ENCODE measurements at regions not wholly inside any gene's neighbourhood (a gene's known extent, or its start where the extent isn't known, plus 50 kb on each side); places are given as distances from the start of the nearest gene placed in this dataset.

DNA sequence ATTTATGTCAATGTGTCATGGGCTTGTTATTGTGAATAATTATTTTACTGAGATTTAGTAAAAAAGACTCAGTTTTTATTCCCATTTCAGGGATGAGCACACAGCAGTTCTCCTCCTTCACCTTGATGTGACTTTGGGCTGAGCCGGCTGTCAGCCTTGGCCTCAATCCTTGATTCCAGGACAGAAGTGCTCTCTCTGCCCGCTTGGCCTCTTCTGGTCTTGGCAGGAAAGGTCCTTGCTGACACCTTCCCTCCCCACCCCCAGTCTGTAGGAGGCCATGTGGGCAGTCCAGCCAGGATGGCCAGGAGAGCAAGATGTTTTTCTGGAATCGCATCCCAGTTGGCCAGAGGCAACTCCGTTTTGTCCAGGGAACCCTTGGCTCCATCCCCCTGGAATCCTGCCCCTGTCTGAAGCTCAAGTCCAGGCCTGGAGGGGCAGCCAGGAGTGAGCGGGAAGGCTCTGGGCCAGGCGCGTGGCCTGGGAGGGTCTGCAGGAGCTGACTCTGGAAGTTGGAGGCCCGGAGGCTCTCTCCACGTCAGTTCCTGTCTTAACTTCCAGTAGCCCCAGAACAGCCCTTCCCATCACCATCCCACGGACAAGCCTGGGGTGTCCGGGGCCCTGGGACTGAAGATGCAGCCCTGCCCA, 100.9 kb downstream of the PDGFA start:
- ChIA-PET POLR2A (no interaction called here), CTCF (no interaction called here)

DNA sequence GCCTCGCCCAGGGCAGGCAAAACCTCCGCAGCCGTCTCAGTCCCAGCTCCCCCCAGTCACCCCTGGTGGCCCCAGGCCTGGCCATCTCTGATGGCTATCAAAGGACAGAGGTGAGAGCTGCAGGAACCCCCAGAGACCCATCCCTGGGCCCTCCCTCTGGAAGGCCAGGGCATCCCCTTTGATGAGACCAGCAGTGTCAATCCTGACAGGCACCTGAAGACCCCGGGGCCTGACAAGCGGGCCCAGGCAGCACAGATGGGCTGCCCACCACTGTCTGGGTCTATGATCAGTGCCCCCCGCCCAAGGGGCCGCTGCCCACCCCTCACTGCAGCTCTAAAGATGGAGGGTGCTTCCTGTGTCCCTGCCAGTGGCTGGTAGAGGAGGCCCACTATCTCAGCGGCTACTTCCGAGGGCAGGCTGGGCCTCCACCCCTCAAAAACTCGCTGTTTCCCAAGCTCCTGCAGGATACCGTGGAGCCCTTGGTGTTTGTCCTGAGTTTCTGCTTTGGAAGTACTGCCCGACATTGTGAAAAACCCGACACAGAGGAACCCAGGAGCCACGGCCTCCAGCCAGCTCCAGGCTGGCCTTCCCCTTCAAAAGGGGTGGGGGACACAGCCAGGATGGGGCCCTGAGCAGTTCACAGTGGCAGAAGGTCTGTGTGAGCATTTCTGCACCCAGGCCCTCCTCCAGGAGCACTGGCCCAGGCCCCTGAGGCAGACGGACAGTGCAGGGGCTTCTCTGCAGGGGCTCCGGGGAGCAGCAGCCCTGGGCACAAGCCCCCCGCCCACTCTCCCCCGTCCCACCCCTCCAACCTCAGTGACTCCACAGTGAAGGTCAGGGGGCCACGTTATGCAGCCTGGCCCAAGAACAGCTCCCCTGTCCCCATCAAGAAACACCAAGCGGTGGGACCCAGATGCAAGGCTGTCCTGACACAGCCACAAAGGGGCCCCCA, 99.2 kb downstream of the PDGFA start:
- CTCF ChIA-PET = interaction anchor here (0.7 kb wide), 1 partner anchor 439 kb away, joined by 5 read pairs; no protein-coding TSS in a partner anchor
- POLR2A ChIA-PET = no interaction called here

DNA sequence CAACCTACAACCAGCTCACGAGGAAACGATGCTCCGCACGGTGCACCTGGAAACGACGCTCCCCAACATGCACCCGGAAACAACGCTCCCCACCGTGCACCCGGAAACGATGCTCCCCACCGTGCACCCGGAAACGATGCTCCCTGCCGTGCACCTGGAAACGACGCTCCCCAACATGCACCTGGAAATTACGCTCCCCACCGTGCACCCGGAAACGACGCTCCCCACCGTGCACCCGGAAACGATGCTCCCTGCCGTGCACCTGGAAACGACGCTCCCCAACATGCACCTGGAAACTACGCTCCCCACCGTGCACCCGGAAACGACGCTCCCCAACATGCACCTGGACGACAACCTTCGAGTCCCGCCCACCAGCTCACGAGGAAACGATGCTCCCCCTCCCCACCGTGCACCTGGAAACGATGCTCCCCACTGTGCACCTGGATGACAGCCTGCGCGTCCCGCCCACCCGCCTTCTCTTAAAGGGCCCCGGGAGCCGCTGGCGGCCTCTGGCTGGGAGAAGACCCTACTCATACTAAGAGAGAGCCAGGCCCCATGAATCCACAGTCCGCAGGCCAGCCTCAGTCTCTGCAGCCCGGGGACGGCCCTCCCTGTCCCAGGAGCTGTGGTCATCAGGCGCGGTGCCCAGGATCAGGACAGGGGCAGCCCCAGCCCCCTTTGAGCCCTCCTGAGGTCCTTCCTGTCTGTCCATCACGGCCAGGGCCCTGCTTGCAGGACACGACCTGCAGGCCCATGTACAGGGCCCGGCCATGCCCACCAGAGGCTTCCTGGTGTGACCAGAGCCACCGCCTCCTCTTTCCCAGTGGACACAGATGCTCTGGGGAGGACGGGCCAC, 98.3 kb downstream of the PDGFA start:
- CTCF ChIA-PET = interaction anchor here (0.7 kb wide), 1 partner anchor 438 kb away, joined by 5 read pairs; no protein-coding TSS in a partner anchor
- POLR2A ChIA-PET = no interaction called here

DNA sequence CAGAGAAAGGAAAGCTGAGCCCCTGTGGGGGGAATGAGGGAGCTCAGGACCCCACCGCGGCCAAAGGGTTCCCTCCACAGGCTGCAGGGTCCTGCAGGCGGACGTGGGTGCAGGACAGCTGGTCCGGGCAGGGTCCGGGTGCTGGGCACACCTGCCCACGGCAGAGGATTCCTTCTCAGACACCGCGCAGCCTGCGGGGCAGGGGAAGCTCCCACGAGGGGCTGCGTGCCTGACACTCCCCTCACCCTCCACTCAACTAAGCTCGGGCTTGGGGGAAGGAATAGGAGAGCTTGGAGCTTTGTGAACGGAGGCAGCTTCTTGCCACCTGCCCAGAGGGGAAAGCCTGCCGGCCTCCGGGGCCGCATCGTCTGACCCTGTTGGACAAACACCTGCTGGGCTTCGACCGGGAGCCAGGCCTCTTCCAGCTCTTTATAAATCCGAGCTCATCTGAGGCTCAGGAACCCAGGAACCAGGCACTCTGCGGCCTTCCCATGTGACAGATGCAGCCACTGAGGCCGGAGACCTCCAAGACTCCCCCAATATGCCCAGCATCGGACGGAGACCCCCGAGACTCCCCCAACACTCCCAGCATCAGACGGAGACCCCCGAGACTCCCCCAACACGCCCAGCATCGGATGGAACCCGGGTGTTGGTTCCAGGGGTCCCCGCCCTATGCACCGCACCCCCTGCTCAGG, 97.3 kb downstream of the PDGFA start:
- CTCF ChIA-PET = interaction anchor here (0.5 kb wide), 1 partner anchor 271 kb away, joined by 3 read pairs; no protein-coding TSS in a partner anchor
- POLR2A ChIA-PET = no interaction called here

DNA sequence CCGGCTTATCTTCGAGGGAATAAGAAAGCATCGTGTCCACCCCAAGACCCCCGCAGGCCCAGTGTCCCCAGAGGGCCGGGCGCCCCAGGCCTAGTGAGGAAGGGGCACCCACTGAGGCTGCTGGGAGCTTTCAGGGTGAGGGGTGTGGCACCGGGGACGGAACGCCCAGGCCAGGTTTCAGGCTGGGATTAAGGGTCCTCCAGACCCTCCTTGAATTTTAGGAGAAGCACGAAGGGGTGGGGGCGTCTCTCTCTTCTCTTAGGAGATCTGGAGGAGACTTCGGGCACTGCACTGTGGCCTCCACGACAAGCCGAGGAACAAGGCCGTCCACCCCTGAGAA, 96.8 kb downstream of the PDGFA start:
- POLR2A ChIA-PET = no interaction called here

DNA sequence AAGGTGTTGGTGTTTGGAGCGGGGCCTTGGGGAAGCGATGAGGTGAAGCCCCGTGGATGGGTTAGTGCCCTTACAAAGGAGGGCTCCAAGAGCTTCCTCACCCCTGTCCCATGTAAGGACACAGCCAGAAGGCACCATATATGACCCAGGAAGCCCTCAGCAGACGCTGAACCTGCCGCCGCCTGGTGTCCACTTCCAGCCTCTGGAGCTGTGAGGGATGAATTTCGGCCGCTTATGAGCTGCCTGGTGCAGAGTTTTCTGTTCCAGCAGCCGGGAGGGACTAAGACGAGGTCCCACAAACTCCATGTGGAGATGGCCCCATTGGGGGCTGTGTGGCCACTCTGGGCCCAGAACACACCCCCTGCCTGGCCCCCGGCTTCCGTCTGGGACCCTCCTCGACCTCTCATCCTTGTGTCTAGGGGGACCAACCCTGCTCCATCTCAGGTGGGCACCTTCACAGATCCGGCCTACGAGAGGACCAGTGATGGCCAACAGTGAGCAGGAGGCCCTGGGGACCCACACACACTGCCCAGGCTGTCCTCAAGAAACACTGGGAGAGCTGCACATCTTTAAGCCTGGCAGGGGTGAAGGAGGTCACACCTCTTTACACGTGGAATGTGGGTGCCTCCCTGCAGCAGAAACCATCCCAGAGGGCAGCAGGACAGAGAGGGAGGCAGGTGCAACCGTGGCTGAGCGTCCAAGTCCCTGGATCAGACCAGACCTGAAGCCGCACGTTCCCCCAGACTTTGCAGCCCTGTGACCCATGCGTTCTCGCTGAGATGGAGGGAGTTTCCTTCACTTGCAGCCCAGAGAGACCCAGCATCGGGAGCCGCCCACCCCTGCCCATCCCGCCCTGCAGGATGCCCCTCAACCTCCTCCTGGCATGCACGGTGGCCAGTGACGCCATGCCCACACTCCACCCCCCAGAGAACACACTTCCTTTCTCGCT, 96.1 kb downstream of the PDGFA start:
- POLR2A ChIA-PET = no interaction called here
- CTCF ChIA-PET = no interaction called here

More for the DNA sequence above, 96.8 kb downstream of the PDGFA start:
- CTCF ChIA-PET = interaction anchor here (0.5 kb wide), 1 partner anchor 270 kb away, joined by 3 read pairs; no protein-coding TSS in a partner anchor

DNA sequence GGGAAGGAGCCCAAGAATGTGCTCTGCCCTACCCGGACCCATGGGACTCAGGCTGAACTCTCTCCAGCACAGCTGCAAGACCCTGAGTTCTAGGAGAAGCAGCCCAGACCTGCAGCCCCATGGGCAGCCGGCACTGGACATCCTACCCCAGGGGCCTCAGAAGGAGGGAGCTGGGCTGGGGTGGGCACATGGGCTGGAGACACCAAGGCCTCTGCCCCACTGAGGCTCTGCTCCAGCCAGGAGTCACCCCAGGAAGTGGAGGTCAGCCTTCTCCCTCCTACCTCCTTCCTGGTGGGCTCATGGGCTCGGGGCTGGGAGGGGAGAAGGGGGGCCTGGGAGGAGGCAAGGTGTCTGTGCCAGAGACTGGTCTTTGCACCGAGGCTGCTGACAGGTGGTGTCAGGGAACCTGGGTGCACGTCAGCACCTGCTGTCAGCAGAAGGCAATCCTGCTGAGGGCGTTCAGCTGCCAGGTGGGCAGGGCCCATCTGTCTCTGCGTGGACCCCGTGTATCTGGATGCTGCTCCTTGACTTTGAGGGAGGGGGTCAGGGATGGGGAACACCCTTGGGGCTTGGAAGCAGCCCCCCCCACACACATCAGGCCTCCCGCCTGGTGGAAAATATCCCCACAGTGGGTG, 95.2 kb downstream of the PDGFA start:
- CTCF ChIA-PET = no interaction called here
- POLR2A ChIA-PET = no interaction called here

DNA sequence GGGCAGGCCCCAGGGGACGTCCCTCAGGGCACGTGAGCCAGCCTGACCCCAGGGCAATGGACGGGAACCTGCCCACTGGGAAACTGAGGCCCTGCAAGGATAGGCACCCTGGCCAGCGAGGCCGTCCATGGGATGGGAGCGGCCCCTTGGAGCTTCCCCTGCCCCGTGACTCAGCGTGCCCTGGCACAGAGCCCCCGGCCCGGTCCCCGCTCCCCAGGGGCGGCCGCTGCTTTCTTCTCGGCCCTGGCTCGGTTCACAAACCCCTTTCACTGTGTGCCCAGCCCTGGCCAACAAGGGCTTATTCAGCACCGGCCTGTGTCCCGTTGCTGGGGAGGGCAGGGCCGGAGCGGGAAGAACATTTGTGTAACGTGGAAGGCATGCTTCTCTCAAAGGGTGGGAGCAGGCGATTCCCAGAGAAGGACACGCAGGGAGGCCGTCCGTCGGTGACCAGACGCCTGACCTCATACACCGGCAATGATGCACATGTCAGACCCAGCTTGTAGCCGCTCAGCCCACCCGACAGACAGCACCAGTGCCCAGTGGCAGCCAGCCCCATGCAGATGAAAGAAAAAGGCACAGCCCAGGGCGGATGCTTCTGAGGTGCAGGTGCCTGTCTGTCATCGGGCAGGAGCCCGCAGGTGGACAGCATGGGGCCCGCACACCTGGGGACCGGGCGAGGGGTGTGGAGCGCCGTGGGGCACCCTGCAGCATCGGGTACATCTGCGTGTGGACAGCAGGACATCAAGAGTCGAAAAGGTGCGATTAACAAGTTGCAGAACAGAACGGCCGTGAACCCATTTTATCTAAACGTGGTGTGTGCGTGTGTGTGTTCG, 94.5 kb downstream of the PDGFA start:
- ChIA-PET POLR2A (no interaction called here), CTCF (no interaction called here)

DNA sequence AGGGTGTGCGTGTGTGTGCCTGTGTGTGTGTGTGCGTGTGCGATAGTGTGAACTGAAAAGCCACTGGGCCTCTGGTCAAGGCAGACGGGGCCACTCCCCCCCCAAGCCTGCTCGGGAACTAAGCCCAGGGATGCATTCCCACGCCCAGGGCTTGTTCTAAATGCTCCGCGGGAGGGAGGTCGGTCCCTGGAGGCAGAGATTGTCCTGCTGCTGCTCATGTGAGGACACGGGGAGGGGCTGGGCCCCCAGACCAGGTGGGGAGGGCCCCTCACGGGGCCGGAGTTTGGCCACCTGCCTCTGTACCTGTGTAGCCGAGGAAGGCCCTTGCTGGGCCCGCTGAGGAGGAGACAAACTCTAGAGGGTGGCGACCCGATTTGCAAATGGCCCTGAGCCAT, 93.9 kb downstream of the PDGFA start:
- ChIA-PET CTCF (no interaction called here), POLR2A (no interaction called here)

DNA sequence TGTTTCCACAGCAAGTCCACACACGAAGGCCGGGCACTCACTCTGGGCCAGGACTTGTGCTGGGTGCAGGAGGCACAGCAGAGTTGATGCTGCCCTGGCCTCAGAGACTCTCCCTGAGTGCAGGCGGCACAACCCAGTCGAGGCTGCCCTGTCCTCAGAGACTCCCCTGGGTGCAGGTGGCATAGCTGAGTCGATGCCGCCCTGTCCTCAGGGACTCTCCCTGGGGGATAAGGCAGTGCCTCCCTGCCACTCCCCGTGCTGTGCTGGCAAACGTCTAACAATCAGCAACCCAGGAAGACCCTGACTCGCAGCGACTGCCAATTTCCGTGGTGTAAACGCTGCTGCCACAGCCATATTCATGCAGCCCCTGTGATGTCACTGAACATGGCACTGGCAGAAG, 93.1 kb downstream of the PDGFA start:
- POLR2A ChIA-PET = no interaction called here
- CTCF ChIA-PET = no interaction called here

DNA sequence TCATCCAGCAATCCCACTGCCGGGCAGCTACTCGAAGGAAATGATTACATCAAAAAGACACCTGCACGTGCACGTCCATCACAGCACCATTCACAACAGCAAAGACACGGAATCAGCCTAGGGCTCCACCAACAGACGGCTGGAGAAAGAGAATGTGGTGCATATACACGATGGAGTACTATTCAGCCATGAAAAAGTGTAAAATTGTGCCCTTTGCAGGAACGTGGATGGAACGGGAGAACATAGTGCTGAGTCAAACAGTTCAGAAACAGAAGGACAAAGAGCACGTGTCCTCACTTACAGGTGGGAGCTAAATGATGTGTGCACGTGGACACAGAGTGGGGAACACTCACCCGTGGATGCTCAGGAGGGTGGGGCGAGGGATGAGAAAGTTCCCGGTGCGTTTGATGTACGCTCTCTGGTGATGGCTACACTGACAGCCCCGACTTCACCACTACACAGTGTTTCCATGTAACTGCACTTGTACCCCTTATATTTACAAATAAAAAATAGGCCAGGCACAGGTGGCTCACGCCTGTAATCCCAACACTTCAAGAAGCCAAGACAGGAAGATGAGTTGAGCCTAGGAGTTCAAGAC, 92.0 kb downstream of the PDGFA start:
- ChIA-PET POLR2A (no interaction called here), CTCF (no interaction called here)

DNA sequence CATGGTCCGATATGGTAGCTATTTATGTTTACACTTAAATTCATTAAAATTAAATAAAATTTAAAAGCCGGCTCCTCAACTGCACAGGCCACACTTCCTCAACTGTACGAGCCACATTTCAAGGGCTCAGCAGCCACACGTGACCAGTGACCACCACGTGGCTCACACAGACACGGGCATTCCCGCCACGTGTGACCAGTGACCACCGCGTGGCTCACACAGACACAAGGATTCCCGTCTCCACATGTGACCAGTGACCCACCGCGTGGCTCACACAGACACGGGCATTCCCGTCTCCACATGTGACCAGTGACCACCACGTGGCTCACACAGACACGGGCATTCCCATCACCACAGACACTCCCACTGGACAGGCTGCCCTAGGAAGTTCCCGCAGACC, 91.3 kb downstream of the PDGFA start:
- CTCF ChIA-PET = no interaction called here
- POLR2A ChIA-PET = no interaction called here

DNA sequence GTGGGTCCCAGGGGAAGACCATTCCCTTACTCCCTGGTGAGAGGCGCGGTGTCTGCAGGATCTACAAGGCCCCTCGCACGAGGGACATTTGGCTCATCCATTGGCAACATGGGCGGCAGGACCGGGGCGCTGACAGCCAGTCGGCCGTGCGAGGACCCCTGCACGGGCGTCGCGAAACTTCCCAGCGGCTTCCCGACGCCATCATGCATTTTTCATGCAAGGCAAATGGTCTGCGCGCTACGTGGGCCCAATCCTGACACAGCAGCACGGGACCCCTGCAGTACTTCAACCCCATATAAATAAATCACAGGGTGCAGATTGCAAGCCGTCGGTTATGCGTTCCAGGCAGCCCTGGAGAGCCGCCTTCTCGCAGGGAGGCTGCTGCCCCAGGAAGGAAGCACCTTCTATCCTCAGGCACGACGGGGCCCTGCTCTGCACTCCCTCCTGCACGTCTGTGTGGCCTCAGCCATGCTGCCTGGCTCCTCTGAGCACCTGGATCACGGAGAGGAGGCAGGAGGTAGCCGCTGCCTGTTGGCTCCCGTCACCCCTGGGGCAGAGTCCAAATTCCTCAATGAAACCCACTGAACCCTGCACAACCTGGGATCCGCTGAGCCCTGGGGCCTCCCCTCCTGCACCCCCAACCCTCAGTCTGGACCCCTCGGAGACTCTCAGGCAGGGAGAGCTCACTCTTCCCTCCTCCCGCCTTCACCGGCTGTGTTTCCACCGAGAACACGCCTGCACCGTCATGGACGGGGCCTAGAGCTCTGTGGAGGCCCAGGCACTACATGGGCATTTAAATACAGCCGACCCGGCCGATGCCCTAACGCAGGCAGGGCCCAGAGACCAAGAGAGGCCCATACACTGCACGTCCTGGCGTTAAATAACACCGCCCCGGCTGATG, 90.5 kb downstream of the PDGFA start:
- POLR2A ChIA-PET = no interaction called here
- CTCF ChIA-PET = no interaction called here

DNA sequence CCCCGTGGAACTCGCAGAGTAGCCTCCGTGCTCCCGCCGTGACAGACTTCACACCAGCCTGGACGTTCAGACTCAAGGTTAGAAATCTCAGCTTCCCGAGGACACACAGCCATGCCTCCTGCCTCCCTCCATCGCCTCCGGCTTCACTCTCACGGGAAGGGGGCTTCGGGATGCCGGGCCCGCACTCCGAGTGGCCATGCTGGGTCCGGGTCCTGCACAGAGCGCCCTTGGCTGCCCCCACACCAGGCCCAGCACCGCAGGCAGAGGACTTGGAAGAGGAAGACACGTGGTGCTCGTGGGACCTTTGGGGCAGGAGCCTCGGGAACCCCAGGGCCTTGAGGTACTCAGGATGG, 89.8 kb downstream of the PDGFA start:
- CTCF ChIA-PET = no interaction called here
- POLR2A ChIA-PET = no interaction called here

DNA sequence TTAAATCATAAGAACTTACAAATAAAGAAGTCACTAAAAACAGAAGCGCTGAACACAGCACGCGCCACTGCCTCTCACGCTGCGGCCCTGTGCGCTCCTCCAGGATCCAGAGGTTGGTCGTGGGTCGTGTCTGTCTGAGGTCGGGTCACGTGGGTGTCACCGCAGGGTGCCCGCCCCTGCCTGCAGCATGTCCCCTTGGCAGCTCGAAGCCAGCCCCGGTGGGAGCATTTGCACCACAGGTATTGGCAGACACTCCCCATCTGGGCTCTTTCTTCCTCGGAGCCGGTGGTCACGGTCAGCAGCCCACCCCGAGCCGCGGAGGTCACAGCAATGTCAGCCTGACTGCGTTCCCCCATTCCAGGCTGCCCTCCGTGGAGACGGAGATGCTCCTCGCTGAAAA, 88.6 kb downstream of the PDGFA start:
- ChIA-PET CTCF (interaction anchor here (0.8 kb wide), 1 partner anchor 111 kb away, joined by 3 read pairs; no protein-coding TSS in a partner anchor), POLR2A (no interaction called here)

DNA sequence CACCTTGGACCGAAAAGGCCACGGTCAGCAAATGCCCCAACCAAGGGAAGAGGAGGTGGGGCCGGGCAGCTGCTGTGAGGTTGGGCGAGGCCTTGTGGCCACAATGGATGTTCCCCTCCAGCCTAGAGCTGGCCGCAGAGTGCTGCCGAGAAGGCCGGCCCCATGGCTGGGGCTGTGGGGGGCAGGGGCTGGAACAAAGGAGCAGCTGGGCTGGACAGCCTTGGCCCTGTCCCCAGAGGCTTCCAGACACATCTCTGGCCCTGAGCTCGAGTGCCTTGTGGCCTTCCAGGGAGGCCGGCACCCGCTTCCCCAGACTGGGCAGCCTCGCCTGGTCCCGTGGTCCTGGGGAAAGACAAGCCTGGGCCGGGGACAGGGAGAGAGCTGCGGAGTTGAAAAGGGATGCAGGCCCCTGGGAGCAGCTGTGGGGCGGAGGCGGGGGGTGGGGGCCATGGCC, 88.0 kb downstream of the PDGFA start:
- ChIA-PET POLR2A (no interaction called here), CTCF (interaction anchor here (0.8 kb wide), 1 partner anchor 111 kb away, joined by 3 read pairs; no protein-coding TSS in a partner anchor)
